GM18511 (cell line): ENCODE measurements at regions not wholly inside any gene's neighbourhood (a gene's known extent, or its start where the extent isn't known, plus 50 kb on each side); places are given as distances from the start of the nearest gene placed in this dataset.
"Not testable (repeated sequence)": the region's sequence is repeated elsewhere in the genome, so short reads cannot be mapped to it uniquely, and the experiment has no call there.

Source experiments
- ATAC-seq: cut with Tn5 transposase; IDR thresholded peaks from one replicate; pipeline ENCODE4 v1.9.1; 2021; ENCODE audit warnings: mild to moderate bottlenecking, moderate library complexity; ENCODE audit not compliant: unreplicated experiment

GRCh38 chr5:92758552-92758951 is 822.5 kb downstream of the NR2F1-AS1 start:
- no peak for ATAC-seq

GRCh38 chr5:92749943-92750342 is 831.1 kb downstream of the NR2F1-AS1 start:
- no peak for ATAC-seq

GRCh38 chr5:92748072-92748676 is 832.8 kb downstream of the NR2F1-AS1 start:
- no peak for ATAC-seq

GRCh38 chr5:92741906-92742305 is 839.1 kb downstream of the NR2F1-AS1 start:
- no peak for ATAC-seq

- no peak for ATAC-seq
Measured at GRCh38 chr5:92734211-92734940, 846.6 kb downstream of the NR2F1-AS1 start.

GRCh38 chr5:92730486-92730885 is 850.5 kb downstream of the NR2F1-AS1 start:
- no peak for ATAC-seq

- ATAC-seq: no peak
Measured at GRCh38 chr5:92729088-92729487, 851.9 kb downstream of the NR2F1-AS1 start.

- ATAC-seq: no peak
Measured at GRCh38 chr5:92715946-92716520, 865.0 kb downstream of the NR2F1-AS1 start.

GRCh38 chr5:92713826-92714225 is 867.2 kb downstream of the NR2F1-AS1 start:
- ATAC-seq: no peak

GRCh38 chr5:92713335-92713743 is 867.7 kb downstream of the NR2F1-AS1 start:
- ATAC-seq: no peak

- ATAC-seq: no peak
Measured at GRCh38 chr5:92711956-92712355, 869.1 kb downstream of the NR2F1-AS1 start.

GRCh38 chr5:92704590-92704989 is 876.4 kb downstream of the NR2F1-AS1 start:
- ATAC-seq: no peak

GRCh38 chr5:92703976-92704375 is 877.0 kb downstream of the NR2F1-AS1 start:
- no peak for ATAC-seq

GRCh38 chr5:92695123-92696003 is 885.7 kb downstream of the NR2F1-AS1 start:
- no peak for ATAC-seq

- no peak for ATAC-seq
Measured at GRCh38 chr5:92694067-92694466, 887.0 kb downstream of the NR2F1-AS1 start.

- not testable (repeated sequence) for ATAC-seq
Measured at GRCh38 chr5:92691955-92692354, 889.1 kb downstream of the NR2F1-AS1 start.

GRCh38 chr5:92687821-92688722 is 892.9 kb downstream of the NR2F1-AS1 start:
- ATAC-seq: no peak

- ATAC-seq: no peak
Measured at GRCh38 chr5:92678640-92679039, 902.4 kb downstream of the NR2F1-AS1 start.

GRCh38 chr5:92676215-92677165 is 904.5 kb downstream of the NR2F1-AS1 start:
- no peak for ATAC-seq
